HUES48 (cell line): ENCODE measurements at regions not wholly inside any gene's neighbourhood (a gene's known extent, or its start where the extent isn't known, plus 50 kb on each side); places are given as distances from the start of the nearest gene placed in this dataset.
"Not testable (repeated sequence)": the region's sequence is repeated elsewhere in the genome, so short reads cannot be mapped to it uniquely, and the experiment has no call there.

ENCODE experiments used
- H3K27ac ChIP-seq: one replicate; pipeline ENCODE4 v1.7.0; 2013; ENCODE audit warnings: low read depth, low read length, inconsistent platforms
- H3K27me3 ChIP-seq: 2 replicates; pipeline ENCODE4 v1.6.1; 2013; ENCODE audit warnings: mild to moderate bottlenecking, low read length; ENCODE audit not compliant: control insufficient read depth, insufficient read depth
- H3K36me3 ChIP-seq: 2 replicates; pipeline ENCODE4 v1.6.1; 2013; ENCODE audit warnings: low read length; ENCODE audit not compliant: control insufficient read depth, insufficient read depth
- H3K4me1 ChIP-seq: 2 replicates; pipeline ENCODE4 v1.6.1; 2013; ENCODE audit warnings: mild to moderate bottlenecking, low read length; ENCODE audit not compliant: control insufficient read depth, insufficient read depth
- H3K4me3 ChIP-seq: 2 replicates; pipeline ENCODE4 v1.5.1; 2013; ENCODE audit warnings: mild to moderate bottlenecking, low read depth, low read length
- H3K9ac ChIP-seq: 2 replicates; pipeline ENCODE4 v1.6.1; 2013; ENCODE audit warnings: mild to moderate bottlenecking, low read depth, low read length, moderate library complexity
- H3K9me3 ChIP-seq: 2 replicates; pipeline ENCODE4 v1.6.1; 2013; ENCODE audit warnings: low read length; ENCODE audit not compliant: control insufficient read depth, insufficient read depth

DNA sequence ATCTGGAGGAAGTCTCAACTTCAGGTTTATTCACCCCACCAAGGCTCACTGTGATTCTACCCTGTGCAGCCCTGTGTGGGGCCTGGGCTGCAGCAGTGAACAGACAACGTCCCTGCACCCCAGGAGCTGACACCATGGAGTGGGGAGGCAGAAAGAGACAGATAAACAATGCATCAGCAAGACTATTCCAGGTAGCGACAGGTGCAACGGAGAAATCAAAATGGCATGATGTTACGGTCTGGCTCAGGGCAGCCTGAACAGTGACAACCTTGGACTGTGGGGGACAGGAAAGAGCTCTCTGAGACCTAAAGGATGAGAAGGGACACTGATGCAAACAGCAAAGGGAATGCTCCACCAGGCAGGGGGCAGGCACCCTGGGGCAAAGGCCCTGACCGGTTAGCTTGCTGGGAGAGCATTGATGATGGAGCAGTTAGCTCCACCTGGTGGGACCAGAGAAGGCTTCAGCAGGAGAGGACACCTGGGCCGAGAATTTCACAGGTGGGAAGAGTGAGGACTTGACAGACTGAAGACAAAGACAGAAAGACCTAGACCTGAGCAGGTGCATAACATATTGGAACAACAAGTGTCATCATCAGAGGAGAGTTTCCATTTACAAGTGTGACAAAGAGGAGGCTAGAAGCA, 589.9 kb downstream of the MATN1 start:
- H3K4me3 ChIP-seq: no peak overlapping the region
- no peak overlapping the region for H3K27ac ChIP-seq
- no peaks in the 10 kb centered on the region for H3K36me3 ChIP-seq
- H3K27me3 ChIP-seq: no peaks in the 10 kb centered on the region
- peaks cover 3% of the 10 kb centered on the region; the same call in 1 of the 2 replicates for H3K9me3 ChIP-seq
- H3K9ac ChIP-seq: no peak overlapping the region
- H3K4me1 ChIP-seq: no peaks in the 10 kb centered on the region

DNA sequence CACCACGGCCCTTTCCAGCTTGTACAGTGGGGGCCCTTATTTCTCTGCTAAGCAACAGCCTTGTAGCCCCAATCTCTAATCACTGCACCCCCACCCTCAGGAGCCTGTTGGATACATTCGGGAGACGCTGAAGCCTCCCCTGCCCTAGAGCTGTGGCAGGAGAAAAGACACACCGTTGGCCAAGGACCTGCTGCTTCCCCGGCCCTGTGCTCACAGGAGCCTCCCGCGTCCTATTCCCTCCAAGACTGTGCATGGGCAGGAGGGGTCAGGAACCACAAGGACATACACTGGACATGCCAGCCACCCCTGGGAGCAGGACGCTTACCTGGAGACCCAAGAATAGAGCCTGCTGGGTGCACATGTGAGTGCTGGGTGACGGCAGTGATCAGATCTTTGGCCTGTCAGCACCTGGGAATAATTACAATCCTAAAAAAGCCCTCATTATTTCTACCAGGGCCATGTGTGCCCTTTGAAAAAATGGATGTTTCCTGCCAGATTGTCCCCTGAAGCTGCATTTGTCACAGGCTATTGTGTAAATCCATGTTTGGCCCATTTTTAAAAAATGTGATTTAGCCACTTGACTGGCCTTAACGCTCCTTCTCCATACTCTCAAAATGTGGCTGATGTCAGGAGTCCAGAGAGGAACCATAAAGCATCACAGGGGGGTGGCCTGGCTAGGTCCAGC, 590.6 kb downstream of the MATN1 start:
- Histone ChIP-seq H3K4me3 (no peak overlapping the region), H3K27me3 (no peaks in the 10 kb centered on the region)

DNA sequence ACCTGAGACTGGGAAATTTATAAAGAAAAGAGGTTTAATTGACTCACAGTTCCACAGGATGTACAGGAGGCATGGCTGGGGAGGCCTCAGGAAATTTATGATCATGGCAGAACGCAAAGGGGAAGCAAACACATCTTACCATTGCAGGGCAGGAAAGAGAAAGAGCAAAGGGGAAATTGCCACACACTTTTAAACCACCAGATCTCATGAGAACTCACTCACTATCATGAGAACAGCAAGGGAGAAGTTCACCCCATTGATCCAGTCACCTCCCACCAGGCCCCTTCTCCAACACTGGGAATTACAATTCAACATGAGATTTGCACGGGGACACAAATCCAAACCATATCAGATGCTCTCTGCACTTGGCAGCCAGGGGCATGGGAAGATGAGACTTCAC, 592.8 kb downstream of the MATN1 start:
- H3K9ac ChIP-seq, H3K4me1 ChIP-seq: not testable (repeated sequence)

More for the DNA sequence above, 590.6 kb downstream of the MATN1 start:
- Histone ChIP-seq H3K9ac (no peak overlapping the region), H3K9me3 (peaks cover 3% of the 10 kb centered on the region; the same call in 1 of the 2 replicates), H3K27ac (no peak overlapping the region), H3K4me1 (no peaks in the 10 kb centered on the region), H3K36me3 (no peaks in the 10 kb centered on the region)

DNA sequence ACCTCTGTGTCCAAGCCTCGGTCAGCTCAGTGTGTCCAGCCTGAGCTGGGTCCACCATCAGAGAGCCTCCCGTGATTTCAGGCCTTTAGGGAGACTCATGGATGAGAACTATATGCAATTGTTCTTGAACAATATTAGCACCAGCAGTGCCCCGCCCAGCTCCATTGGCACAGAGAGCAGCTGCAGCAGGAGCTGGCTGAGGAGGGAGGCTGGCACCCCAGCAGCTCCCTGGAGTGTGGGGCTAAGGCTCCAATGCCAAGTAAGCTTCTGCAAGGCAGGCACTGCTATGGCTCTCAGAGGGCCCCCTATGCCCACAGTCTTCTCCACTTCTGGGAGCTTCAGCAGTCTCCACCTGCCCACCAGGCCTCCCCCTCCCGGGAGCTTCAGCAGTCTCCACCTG, 593.3 kb downstream of the MATN1 start:
- Histone ChIP-seq H3K36me3 (no peaks in the 10 kb centered on the region), H3K9me3 (no peaks in the 10 kb centered on the region), H3K27ac (no peak overlapping the region), H3K27me3 (no peaks in the 10 kb centered on the region), H3K4me1 (no peaks in the 10 kb centered on the region), H3K9ac (no peak overlapping the region), H3K4me3 (no peak overlapping the region)

More for the DNA sequence above, 592.8 kb downstream of the MATN1 start:
- H3K4me3 ChIP-seq, H3K27ac ChIP-seq, H3K9me3 ChIP-seq, H3K36me3 ChIP-seq, H3K27me3 ChIP-seq: not testable (repeated sequence)

DNA sequence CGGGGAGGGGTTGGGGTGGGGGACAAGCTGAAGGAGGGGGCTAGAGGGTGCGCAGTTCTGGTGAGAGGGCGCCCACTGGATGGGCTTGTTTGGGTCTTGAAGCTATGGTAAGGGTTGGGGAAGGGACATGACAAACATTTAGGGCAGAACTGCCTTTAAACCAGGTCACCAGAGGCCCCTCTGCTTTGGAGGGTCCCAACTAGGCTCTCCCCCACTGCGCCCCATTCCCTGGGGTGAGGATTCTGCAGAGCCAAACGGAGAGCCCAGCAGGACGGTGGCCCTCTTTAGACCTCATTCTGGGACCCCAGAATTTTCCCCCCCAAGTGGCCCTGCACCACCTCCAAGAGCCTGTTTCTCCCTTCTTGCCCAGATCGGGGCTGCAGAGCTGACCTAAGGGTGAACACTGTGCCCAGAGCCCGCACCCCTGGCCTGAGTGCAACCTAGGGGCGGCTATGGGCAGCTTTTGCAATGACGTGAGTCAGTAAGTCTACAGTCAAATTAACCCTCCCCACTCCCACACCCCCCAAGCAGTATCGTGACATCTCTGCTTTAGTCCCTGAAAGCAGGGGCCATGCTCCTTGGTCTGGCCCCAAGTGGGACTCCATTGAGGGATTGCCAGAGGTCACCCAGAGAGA, 593.8 kb downstream of the MATN1 start:
- H3K36me3 ChIP-seq: no peaks in the 10 kb centered on the region
- H3K4me1 ChIP-seq: no peaks in the 10 kb centered on the region
- H3K27ac ChIP-seq: no peak overlapping the region
- H3K27me3 ChIP-seq: no peaks in the 10 kb centered on the region
- no peaks in the 10 kb centered on the region for H3K9me3 ChIP-seq
- no peak overlapping the region for H3K9ac ChIP-seq
- H3K4me3 ChIP-seq: no peak overlapping the region

DNA sequence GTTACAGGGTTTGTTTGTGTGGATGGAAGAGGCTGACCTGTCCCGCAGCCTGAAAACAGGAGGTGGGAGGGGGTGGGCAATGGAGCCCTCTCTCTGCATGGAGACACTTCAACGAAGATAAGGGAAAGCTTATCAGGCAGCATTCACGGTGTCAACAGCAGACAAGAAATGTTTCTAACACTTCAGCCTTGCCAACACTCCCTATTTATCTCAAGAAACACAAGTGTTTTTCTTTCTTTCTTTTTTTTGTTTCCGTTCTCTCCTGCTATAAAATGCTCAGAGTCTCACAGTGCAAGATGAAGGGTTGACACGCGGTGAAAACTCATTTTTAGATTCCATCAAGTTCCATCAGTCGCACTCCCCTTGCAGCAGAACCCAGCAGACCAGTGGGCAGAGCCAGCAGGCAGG, 594.4 kb downstream of the MATN1 start:
- Histone ChIP-seq H3K36me3 (no peaks in the 10 kb centered on the region), H3K9ac (no peak overlapping the region), H3K27ac (no peak overlapping the region), H3K27me3 (no peaks in the 10 kb centered on the region), H3K4me1 (no peaks in the 10 kb centered on the region), H3K4me3 (no peak overlapping the region), H3K9me3 (no peaks in the 10 kb centered on the region)

DNA sequence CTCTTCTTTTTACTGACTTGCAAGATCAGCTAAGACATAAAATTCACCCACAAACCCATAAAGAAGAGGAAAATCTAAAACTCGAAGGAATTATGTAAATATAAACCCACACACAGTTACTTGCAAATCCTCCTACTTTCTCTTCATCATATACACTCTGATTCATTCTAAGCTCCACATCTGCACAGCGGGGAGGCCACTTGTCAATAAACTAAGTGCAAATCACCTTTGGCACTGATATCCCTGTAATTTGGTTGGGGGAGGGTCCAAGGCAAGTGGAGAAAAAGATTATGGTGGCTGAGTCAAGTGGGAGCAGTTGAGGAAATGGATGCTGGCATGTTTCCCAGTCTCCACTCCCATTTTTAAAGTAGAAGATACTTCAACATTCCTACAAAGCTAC, 596.5 kb downstream of the MATN1 start:
- Histone ChIP-seq H3K4me1 (no peaks in the 10 kb centered on the region), H3K9me3 (no peaks in the 10 kb centered on the region), H3K27me3 (no peaks in the 10 kb centered on the region), H3K27ac (no peak overlapping the region), H3K9ac (no peak overlapping the region), H3K4me3 (no peak overlapping the region), H3K36me3 (no peaks in the 10 kb centered on the region)

DNA sequence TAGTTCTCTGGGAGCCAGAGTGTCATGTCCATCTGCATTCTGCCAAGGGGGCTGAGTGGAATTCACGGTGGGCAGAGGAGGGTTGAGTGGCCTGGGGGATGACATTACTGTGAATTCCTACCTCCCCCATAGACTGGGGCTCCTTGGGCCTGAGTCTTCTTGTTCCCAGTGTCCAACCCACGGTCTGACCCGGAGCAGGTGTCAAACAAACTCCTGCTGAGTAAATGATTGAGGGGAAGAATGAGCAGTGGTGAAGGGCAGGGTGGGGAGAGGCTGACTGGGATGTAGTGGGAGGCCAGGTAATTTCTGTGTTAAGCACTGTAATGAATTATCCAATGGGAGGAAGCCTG, 597.6 kb downstream of the MATN1 start:
- H3K4me3 ChIP-seq: no peak overlapping the region
- no peaks in the 10 kb centered on the region for H3K4me1 ChIP-seq
- H3K27me3 ChIP-seq: no peaks in the 10 kb centered on the region
- H3K9me3 ChIP-seq: no peaks in the 10 kb centered on the region
- no peak overlapping the region for H3K27ac ChIP-seq
- no peak overlapping the region for H3K9ac ChIP-seq
- no peaks in the 10 kb centered on the region for H3K36me3 ChIP-seq

DNA sequence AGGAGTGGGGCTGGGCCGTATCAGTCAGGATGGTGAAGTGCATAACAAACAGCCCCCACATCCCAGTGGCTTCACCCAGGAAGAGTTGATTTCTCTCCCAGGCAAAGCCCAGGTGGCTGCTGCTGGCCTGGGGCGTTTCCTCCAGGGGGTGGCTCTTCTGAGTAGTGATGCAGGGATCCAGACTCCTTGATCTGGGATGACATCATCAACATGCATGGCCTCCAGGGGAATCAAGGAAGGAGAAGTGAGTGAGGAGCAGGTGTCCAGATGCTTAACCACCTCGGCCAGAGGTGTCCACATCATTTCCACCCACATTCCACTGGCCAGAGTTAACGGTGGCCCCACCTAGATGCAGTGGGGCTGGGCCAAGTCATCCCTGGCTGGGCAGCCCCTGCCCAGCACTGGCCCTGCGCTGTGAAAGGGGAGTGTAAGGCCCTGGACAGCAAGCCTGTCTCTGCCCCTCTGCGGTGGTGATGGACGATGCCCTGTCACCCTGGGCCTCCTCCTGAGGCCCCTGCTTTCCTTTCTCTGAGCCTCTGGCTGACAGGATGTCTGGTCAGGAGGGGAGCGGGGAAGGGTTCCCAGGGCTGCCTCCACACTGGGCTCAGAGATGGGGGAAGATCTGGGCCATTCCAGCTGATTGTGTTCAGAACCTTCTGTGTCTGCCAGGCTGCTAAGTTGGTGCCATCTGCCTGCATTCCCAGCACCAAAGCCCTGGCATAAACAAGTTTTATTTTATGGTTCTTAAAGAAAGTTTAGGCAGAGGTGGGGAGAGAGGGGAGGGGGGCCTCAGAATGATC, 598.2 kb downstream of the MATN1 start:
- H3K9ac ChIP-seq: no peak overlapping the region
- no peak overlapping the region for H3K4me3 ChIP-seq
- no peak overlapping the region for H3K27ac ChIP-seq
- no peaks in the 10 kb centered on the region for H3K9me3 ChIP-seq
- H3K36me3 ChIP-seq: no peaks in the 10 kb centered on the region
- no peaks in the 10 kb centered on the region for H3K4me1 ChIP-seq
- H3K27me3 ChIP-seq: no peaks in the 10 kb centered on the region

DNA sequence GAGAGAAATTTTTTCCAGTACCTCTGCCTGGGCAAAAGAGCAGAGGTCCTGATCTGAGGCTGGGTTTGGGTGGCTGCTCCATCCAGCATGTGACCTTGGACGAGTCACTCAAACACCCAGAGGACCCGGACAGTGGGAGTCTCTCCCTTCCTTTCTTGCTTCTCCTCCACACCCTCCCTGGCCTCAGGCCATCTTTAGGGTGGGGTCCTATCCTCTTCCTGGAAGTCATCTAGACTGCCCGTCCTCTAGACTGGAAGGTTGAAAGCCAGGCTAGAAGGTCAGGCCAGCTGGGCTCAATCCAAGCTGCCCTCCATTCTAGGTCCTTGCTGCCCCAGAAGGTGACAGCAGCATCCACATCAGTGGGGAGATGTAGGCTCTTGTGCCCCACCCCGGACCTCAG, 599.5 kb downstream of the MATN1 start:
- H3K4me3 ChIP-seq: no peak overlapping the region
- H3K9ac ChIP-seq: no peak overlapping the region
- no peak overlapping the region for H3K27ac ChIP-seq
- no peaks in the 10 kb centered on the region for H3K9me3 ChIP-seq
- H3K4me1 ChIP-seq: no peaks in the 10 kb centered on the region
- H3K36me3 ChIP-seq: no peaks in the 10 kb centered on the region
- no peaks in the 10 kb centered on the region for H3K27me3 ChIP-seq

DNA sequence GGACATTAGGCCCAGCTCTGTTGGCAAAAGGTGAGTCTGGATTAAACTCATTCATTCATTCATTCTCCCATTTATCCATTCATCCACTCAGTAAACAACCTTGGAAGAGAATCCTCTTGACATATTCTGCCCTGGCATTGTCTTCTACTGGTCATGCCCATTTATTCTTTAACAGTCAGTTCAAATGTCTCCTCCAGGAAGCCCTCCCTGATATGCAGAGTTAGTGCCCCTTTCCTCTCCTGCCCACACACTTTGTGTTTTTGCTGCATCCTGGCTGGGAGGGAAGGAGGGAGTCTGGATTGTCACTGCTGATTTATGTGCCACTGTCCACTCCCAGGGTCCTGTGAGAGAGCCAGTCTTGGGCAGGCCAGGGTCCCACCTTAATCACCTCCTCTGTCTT, 600.3 kb downstream of the MATN1 start:
- no peak overlapping the region for H3K4me3 ChIP-seq
- no peaks in the 10 kb centered on the region for H3K4me1 ChIP-seq
- no peak overlapping the region for H3K27ac ChIP-seq
- H3K36me3 ChIP-seq: no peaks in the 10 kb centered on the region
- no peak overlapping the region for H3K9ac ChIP-seq
- no peaks in the 10 kb centered on the region for H3K9me3 ChIP-seq
- no peaks in the 10 kb centered on the region for H3K27me3 ChIP-seq
